H1 (cell line): ENCODE measurements at regions not wholly inside any gene's neighbourhood (a gene's known extent, or its start where the extent isn't known, plus 50 kb on each side); places are given as distances from the start of the nearest gene placed in this dataset.

ENCODE experiments used
- CTCF ChIA-PET: fragments of 300-600 bp; sonication (Branson Sonifier 250); formaldehyde crosslinking; loops from one replicate; lab custom pipeline; 2021; ENCODE audit not compliant: partially characterized antibody; lab: Charles Lee
- POLR2A ChIA-PET: fragments of 300-600 bp; sonication (Branson Sonifier 250); formaldehyde crosslinking; loops from one replicate; lab custom pipeline; 2021; ENCODE audit warnings: inconsistent platforms; ENCODE audit not compliant: partially characterized antibody; lab: Charles Lee
- DNase-seq, 2 experiments: peaks; one replicate each; pipeline versions ENCODE4 v3.0.0 to v3.0.0-alpha.2; 2010 to 2022; ENCODE audit warnings: low spot score in 2 of 2, low read depth in 1 of 2, mixed read lengths in 1 of 2
- FAIRE-seq: peaks from 2 replicates; lab custom pipeline; 2011; peaks lifted over from hg19 to GRCh38; lab: Jason Lieb, UNC
- H2AFZ ChIP-seq: 2 replicates; pipeline ENCODE4 v1.8.1; 2012; ENCODE audit warnings: low read length, inconsistent platforms
- H2AK5ac ChIP-seq: 2 replicates; pipeline ENCODE4 v1.6.1; 2013; ENCODE audit warnings: low read depth, low read length
- H2BK120ac ChIP-seq: replicated peaks from 2 replicates; pipeline ENCODE3; 2013; ENCODE audit warnings: low read depth, low read length, inconsistent platforms
- H2BK12ac ChIP-seq: 2 replicates; pipeline ENCODE4 v1.6.1; 2013; ENCODE audit warnings: low read depth, low read length
- H2BK15ac ChIP-seq: 2 replicates; pipeline ENCODE4 v1.6.1; 2013; ENCODE audit warnings: low read length
- H2BK20ac ChIP-seq: 2 replicates; pipeline ENCODE4 v1.6.1; 2013; ENCODE audit warnings: low read length
- H2BK5ac ChIP-seq: 2 replicates; pipeline ENCODE4 v1.6.1; 2013; ENCODE audit warnings: low read depth, low read length
- H3K14ac ChIP-seq: 2 replicates; pipeline ENCODE4 v1.6.1; 2013; ENCODE audit warnings: inconsistent platforms; ENCODE audit not compliant: insufficient read length
- H3K18ac ChIP-seq: 2 replicates; pipeline ENCODE4 v1.6.1; 2013; ENCODE audit warnings: low read length; ENCODE audit errors: extremely low read depth
- H3K23ac ChIP-seq: 2 replicates; pipeline ENCODE4 v1.6.1; 2013; ENCODE audit warnings: inconsistent platforms; ENCODE audit not compliant: insufficient read length
- H3K23me2 ChIP-seq: 2 replicates; pipeline ENCODE4 v1.6.1; 2013; ENCODE audit warnings: low read depth, low read length
- H3K27ac ChIP-seq: 2 replicates; pipeline ENCODE4 v1.6.1; 2011; ENCODE audit warnings: low read depth, low read length, inconsistent platforms
- H3K27me3 ChIP-seq, 4 experiments: replicated peaks in 1 of 4; 1 replicate in 1 of 4; 2 replicates in 3 of 4; pipeline versions ENCODE4 v1.6.1 to v1.8.1; 2011 to 2013; ENCODE audit warnings: low read length in 3 of 4, mild to moderate bottlenecking in 3 of 4, inconsistent platforms in 2 of 4, mixed read lengths in 2 of 4, moderate library complexity in 1 of 4; ENCODE audit not compliant: control insufficient read depth in 3 of 4, insufficient read depth in 3 of 4; ENCODE audit errors: extremely low read depth in 1 of 4
- H3K36me3 ChIP-seq, 4 experiments: 2 replicates each; pipeline versions ENCODE4 v1.6.1 to v1.8.1; 2011 to 2013; ENCODE audit warnings: mild to moderate bottlenecking in 4 of 4, low read length in 3 of 4, moderate library complexity in 2 of 4, control low read depth in 1 of 4, inconsistent platforms in 1 of 4; ENCODE audit not compliant: insufficient read depth in 4 of 4, control insufficient read depth in 2 of 4
- H3K4ac ChIP-seq: replicated peaks from 2 replicates; pipeline ENCODE3; 2013; ENCODE audit warnings: low read length, low read depth, mixed read lengths, inconsistent platforms; ENCODE audit not compliant: insufficient read length
- H3K4me1 ChIP-seq, 4 experiments: replicated peaks in 1 of 4; 1 replicate in 1 of 4; 2 replicates in 3 of 4; pipeline versions ENCODE4 v1.6.1 to v1.8.1; 2011 to 2013; ENCODE audit warnings: low read length in 3 of 4, inconsistent platforms in 2 of 4, mixed read lengths in 1 of 4; ENCODE audit not compliant: insufficient read depth in 4 of 4, control insufficient read depth in 3 of 4
- H3K4me2 ChIP-seq, 2 experiments: 2 replicates each; pipeline versions ENCODE4 v1.6.1 to v1.8.1; 2011 to 2013; ENCODE audit warnings: low read depth in 2 of 2, low read length in 2 of 2, control low read depth in 1 of 2, inconsistent platforms in 1 of 2, mild to moderate bottlenecking in 1 of 2; ENCODE audit not compliant: insufficient read depth in 1 of 2
- H3K4me3 ChIP-seq, 4 experiments: fragments of 200-600, 300-600 bp in 1 of 4; sonication (generic), shearing (Covaris generic), sonication (Bioruptor Twin) in 1 of 4; 2 replicates each; pipeline versions ENCODE4 v1.5.1 to v1.8.1; 2011 to 2016; ENCODE audit warnings: low read length in 4 of 4, low read depth in 3 of 4, control low read depth in 2 of 4, inconsistent platforms in 2 of 4, mild to moderate bottlenecking in 2 of 4, mixed read lengths in 1 of 4, moderate library complexity in 1 of 4; ENCODE audit not compliant: insufficient read depth in 2 of 4; ENCODE audit errors: extremely low read depth in 1 of 4
- H3K56ac ChIP-seq: replicated peaks from 2 replicates; pipeline ENCODE3; 2013; ENCODE audit warnings: low read depth, mild to moderate bottlenecking, mixed read lengths, low read length, inconsistent platforms; ENCODE audit not compliant: insufficient read length
- H3K79me1 ChIP-seq: 2 replicates; pipeline ENCODE4 v1.6.1; 2013; ENCODE audit warnings: low read depth, low read length, control low read depth
- H3K79me2 ChIP-seq, 2 experiments: 2 replicates each; pipeline versions ENCODE4 v1.6.1 to v1.8.1; 2012 to 2013; ENCODE audit warnings: low read length in 2 of 2, mild to moderate bottlenecking in 2 of 2, inconsistent platforms in 1 of 2; ENCODE audit not compliant: insufficient read depth in 2 of 2, control insufficient read depth in 1 of 2
- H3K9ac ChIP-seq, 4 experiments: replicated peaks in 1 of 4; 1 replicate in 1 of 4; 2 replicates in 3 of 4; pipeline versions ENCODE4 v1.6.1 to v1.8.1; 2011 to 2013; ENCODE audit warnings: low read depth in 3 of 4, low read length in 3 of 4, control low read depth in 2 of 4, mild to moderate bottlenecking in 2 of 4, moderate library complexity in 2 of 4, inconsistent platforms in 1 of 4; ENCODE audit errors: extremely low read depth in 1 of 4
- H3K9me3 ChIP-seq, 2 experiments: 2 replicates each; pipeline versions ENCODE4 v1.6.1 to v1.8.1; 2012 to 2013; ENCODE audit warnings: mild to moderate bottlenecking in 2 of 2, moderate library complexity in 2 of 2, control low read depth in 1 of 2, inconsistent platforms in 1 of 2, low read depth in 1 of 2, low read length in 1 of 2, mixed read lengths in 1 of 2; ENCODE audit not compliant: insufficient read depth in 2 of 2
- H4K20me1 ChIP-seq, 2 experiments: replicated peaks in 1 of 2; 2 replicates each; pipeline versions ENCODE3 to v1.8.1; 2011 to 2013; ENCODE audit warnings: inconsistent platforms in 2 of 2, low read length in 2 of 2, mild to moderate bottlenecking in 1 of 2; ENCODE audit not compliant: insufficient read depth in 2 of 2, control insufficient read depth in 1 of 2
- H4K5ac ChIP-seq: 2 replicates; pipeline ENCODE4 v1.6.1; 2013; ENCODE audit warnings: low read length, low read depth, mixed read lengths, inconsistent platforms; ENCODE audit not compliant: insufficient read length
- H4K8ac ChIP-seq: 2 replicates; pipeline ENCODE4 v1.8.0; 2013; ENCODE audit warnings: mild to moderate bottlenecking, moderate library complexity, low read length, inconsistent platforms; ENCODE audit not compliant: insufficient read depth; ENCODE audit errors: extremely low read depth
- H4K91ac ChIP-seq: replicated peaks from 2 replicates; pipeline ENCODE3; 2013; ENCODE audit warnings: low read length, mixed read lengths, inconsistent platforms; ENCODE audit not compliant: insufficient read length
- CBX5 ChIP-seq: fragments of 300-800, 300-1000 bp; sonication (generic); IDR thresholded peaks from 2 replicates; pipeline ENCODE4 v1.7.1; 2016; ENCODE audit warnings: antibody characterized with exemption, low read length, low read depth
- EP300 ChIP-seq, 2 experiments: IDR thresholded peaks; 1 replicate in 1 of 2; 2 replicates in 1 of 2; pipeline ENCODE4 v1.6.1; 2011 to 2012; ENCODE audit warnings: low read depth in 2 of 2, low read length in 2 of 2, mild to moderate bottlenecking in 2 of 2, borderline replicate concordance in 1 of 2, inconsistent platforms in 1 of 2, moderate library complexity in 1 of 2
- GTF2F1 ChIP-seq: IDR thresholded peaks from 2 replicates; pipeline ENCODE4 v1.6.1; 2012; ENCODE audit warnings: low read depth, low read length, improper control_type of control experiment, borderline replicate concordance
- HDAC2 ChIP-seq, 2 experiments: fragments of 300-600 bp in 1 of 2; sonication (generic) in 1 of 2; IDR thresholded peaks; 2 replicates each; pipeline ENCODE4 v1.6.1; 2011 to 2012; ENCODE audit warnings: low read depth in 2 of 2, low read length in 2 of 2, mild to moderate bottlenecking in 2 of 2, moderate library complexity in 2 of 2, borderline replicate concordance in 1 of 2, inconsistent platforms in 1 of 2
- HDAC6 ChIP-seq: IDR thresholded peaks from one replicate; pipeline ENCODE4 v1.7.1; 2012; ENCODE audit warnings: low read depth, mild to moderate bottlenecking, inconsistent platforms, low read length, moderate library complexity
- JUND ChIP-seq: IDR thresholded peaks from 2 replicates; pipeline ENCODE4 v1.6.1; 2011; ENCODE audit warnings: mild to moderate bottlenecking, improper control_type of control experiment, low read length
- POLR2AphosphoS5 ChIP-seq: IDR thresholded peaks from 2 replicates; pipeline ENCODE4 v1.6.1; 2011; ENCODE audit warnings: low read depth, low read length
- RAD21 ChIP-seq, 2 experiments: IDR thresholded peaks in 1 of 2; conservative IDR thresholded peaks in 1 of 2; 2 replicates each; pipeline ENCODE4 v1.6.1; 2011; ENCODE audit warnings: low read depth in 2 of 2, low read length in 2 of 2, improper control_type of control experiment in 1 of 2, inconsistent platforms in 1 of 2, mild to moderate bottlenecking in 1 of 2, moderate library complexity in 1 of 2
- RNF2 ChIP-seq: fragments of 200-900, 300-1000 bp; sonication (generic); IDR thresholded peaks from 2 replicates; pipeline ENCODE4 v1.7.1; 2016; ENCODE audit warnings: borderline replicate concordance, low read depth, mild to moderate bottlenecking, antibody characterized with exemption, low read length; ENCODE audit not compliant: poor library complexity, severe bottlenecking; ENCODE audit errors: missing control alignments
- TAF7 ChIP-seq: optimal IDR thresholded peaks from 2 replicates; pipeline ENCODE3; 2011; ENCODE audit warnings: low read depth, mild to moderate bottlenecking, inconsistent platforms, low read length, moderate library complexity, borderline replicate concordance
- TEAD4 ChIP-seq: IDR thresholded peaks from 2 replicates; pipeline ENCODE4 v1.6.1; 2012; ENCODE audit warnings: low read depth, low read length, inconsistent platforms, mixed read lengths
- ZNF274 ChIP-seq: IDR thresholded peaks from 2 replicates; pipeline ENCODE4 v1.7.0; 2012; ENCODE audit warnings: low read length, borderline replicate concordance; ENCODE audit errors: extremely low read depth
- WGBS, 2 experiments: shearing (Covaris generic) in 1 of 2; methylation state at CpG; one replicate each; pipeline versions ENCODE4 v1.1.6 to v1.1.7; 2013 to 2015; ENCODE audit warnings: low lambda C conversion rate in 2 of 2, mixed read lengths in 2 of 2, inconsistent platforms in 1 of 2, low coverage in 1 of 2, missing lambda C conversion rate in 1 of 2; ENCODE audit not compliant: insufficient replicate concordance in 2 of 2, insufficient coverage in 1 of 2, insufficient read length in 1 of 2; ENCODE audit errors: extremely low coverage in 1 of 2, missing lambda C conversion rate in 1 of 2; 5-methylcytosine and 5-hydroxymethylcytosine counted together

- no peak overlapping the region for H2BK15ac ChIP-seq
- H3K14ac ChIP-seq, result no peak overlapping the region
- H3K4me2 ChIP-seq, result no peak overlapping the region
- 100% methylated on average over 1 of the region's 1 CpG; no CpG with 5 or more reads in 1 of the 2 experiments for WGBS, 2 experiments
- peaks cover 3 to 13% of the 10 kb centered on the region in 2 experiments; a peak in 1 of 4 replicates for H3K9me3 ChIP-seq
- H2BK5ac ChIP-seq, result no peak overlapping the region
- H2BK12ac ChIP-seq, result no peak overlapping the region
- H3K27ac ChIP-seq, result no peak overlapping the region
- H3K23ac ChIP-seq, result no peak overlapping the region
- H2BK20ac ChIP-seq, result no peak overlapping the region
- H2BK120ac ChIP-seq, result no peak overlapping the region
- H4K8ac ChIP-seq, result no peak overlapping the region
- no peaks in the 10 kb centered on the region for H3K79me2 ChIP-seq
- no peak overlapping the region for H3K18ac ChIP-seq
- H3K56ac ChIP-seq, result no peak overlapping the region
- no peaks in the 10 kb centered on the region for H3K79me1 ChIP-seq
- no peak overlapping the region for H4K91ac ChIP-seq
- no peak for DNase-seq
- H2AK5ac ChIP-seq, result no peak overlapping the region
- H3K4me3 ChIP-seq, result no peak overlapping the region
- no peak overlapping the region for H4K5ac ChIP-seq
- H3K4me1 ChIP-seq, result no peaks in the 10 kb centered on the region
- H4K20me1 ChIP-seq, result no peaks in the 10 kb centered on the region
- H3K36me3 ChIP-seq, result no peaks in the 10 kb centered on the region; a peak in 1 of 8 replicates
- H3K23me2 ChIP-seq, result no peaks in the 10 kb centered on the region
- 0 out of 2 replicates have a peak overlapping the region, but pooled peaks have one; percentile 47 for H2AFZ ChIP-seq
- H3K9ac ChIP-seq, result no peak overlapping the region
- ChIA-PET CTCF (no interaction called here), POLR2A (no interaction called here)
- no peak overlapping the region for H3K4ac ChIP-seq
- FAIRE-seq, result no peak
- H3K27me3 ChIP-seq, result no peaks in the 10 kb centered on the region
- TF ChIP-seq CBX5, result no peak
- TF ChIP-seq POLR2AphosphoS5, result no peak
- no peak for TF ChIP-seq JUND
- no peak for TF ChIP-seq TAF7
- no peak for TF ChIP-seq RNF2
- TF ChIP-seq GTF2F1, result no peak
- TF ChIP-seq ZNF274, result no peak
- TF ChIP-seq HDAC2 (IDR thresholded peaks at IDR 0.05; ENCODE audit: borderline replicate concordance in 1 of 2, low read depth in 2 of 2, low read length in 2 of 2), result no peak
- TF ChIP-seq HDAC6, result no peak
- no peak for TF ChIP-seq TEAD4
- no peak for TF ChIP-seq EP300 (IDR thresholded peaks at IDR 0.05; ENCODE audit: borderline replicate concordance in 1 of 2, low read depth in 2 of 2, low read length in 2 of 2)
- TF ChIP-seq RAD21 (IDR thresholded peaks at IDR 0.05 in 1 of 2, conservative IDR thresholded peaks at IDR 0.05 in 1 of 2; ENCODE audit: low read depth in 2 of 2, low read length in 2 of 2), result no peak
These were observed 969.9 kb upstream of the CITED2 start for GRCh38 chr6:140344142-140344913.
